ENCODE measurements at regions not wholly inside any gene's neighbourhood (a gene's known extent, or its start where the extent isn't known, plus 50 kb on each side); places are given as distances from the start of the nearest gene placed in this dataset.

GRCh38 chr2:6113786-6114185 is 421.6 kb downstream of the SOX11 start (continued):
- TF ChIP-seq CTCF (IDR thresholded peaks at IDR 0.05 in 2 of 3, conservative IDR thresholded peaks at IDR 0.05 in 1 of 3; ENCODE audit: borderline replicate concordance in 1 of 3, insufficient read depth in 1 of 3, low read depth in 2 of 3, low read length in 2 of 3): no peak
- no peak for TF ChIP-seq TCF7L2 (IDR thresholded peaks at IDR 0.05; ENCODE audit: borderline replicate concordance, extremely low read depth, insufficient read depth, insufficient read length)
- TF ChIP-seq EZH2 (IDR thresholded peaks at IDR 0.05): no peak
- no peak for TF ChIP-seq SP1 (IDR thresholded peaks at IDR 0.05; ENCODE audit: low read depth)

DNA sequence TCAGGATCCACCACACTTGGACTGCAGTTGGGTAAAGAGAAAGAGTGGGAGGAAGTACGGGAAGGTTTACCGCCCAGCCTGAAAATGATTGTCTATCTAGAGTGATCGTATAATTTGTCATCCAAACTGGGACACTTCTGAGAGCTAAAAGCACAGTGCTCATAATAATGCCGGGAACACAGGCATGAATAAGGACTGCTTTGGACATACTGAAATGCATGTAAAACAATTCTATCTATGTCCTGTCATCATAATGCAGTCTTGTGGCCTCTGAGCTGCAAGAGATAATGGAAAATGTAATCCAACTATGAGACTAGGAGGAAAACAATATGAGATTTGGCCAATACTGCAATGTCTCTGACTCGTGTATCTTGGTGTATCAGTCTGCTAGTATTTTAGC is 435.5 kb downstream of the SOX11 start:
- POLR2A ChIA-PET: no interaction called here
- no peaks in the 10 kb centered on the region for H3K79me2 ChIP-seq (ENCODE audit: insufficient read depth, low read length)
- no peaks in the 10 kb centered on the region for H3K27me3 ChIP-seq (ENCODE audit: insufficient read depth, low read length)
- no peak overlapping the region for H3K4me3 ChIP-seq (replicated peaks in 1 of 2; ENCODE audit: low read depth in 1 of 2, low read length in 2 of 2)
- H3K4me2 ChIP-seq (ENCODE audit: low read length): no peak overlapping the region
- TF ChIP-seq ZFX (IDR thresholded peaks at IDR 0.05) (no peak), JUND (IDR thresholded peaks at IDR 0.05) (no peak)
- H2AFZ ChIP-seq (ENCODE audit: low read depth, low read length, poor library complexity, severe bottlenecking): no peak overlapping the region
- H3K36me3 ChIP-seq (ENCODE audit: control insufficient read depth in 1 of 2, insufficient read depth in 2 of 2, low read length in 2 of 2): no peaks in the 10 kb centered on the region
- peaks cover 8 to 15% of the 10 kb centered on the region in 2 experiments; a peak in 2 of 4 replicates for H3K9me3 ChIP-seq (ENCODE audit: control insufficient read depth in 1 of 2, insufficient read depth in 1 of 2, low read depth in 1 of 2, low read length in 2 of 2)
- RAD21 ChIA-PET (ENCODE audit: low non-redundant PET in 1 of 2, low total read pairs in 2 of 2, uncharacterized antibody in 2 of 2, unreplicated experiment in 2 of 2): no interaction called here
- H3K9ac ChIP-seq (ENCODE audit: low read length): no peak overlapping the region
- CTCF ChIA-PET: no interaction called here
- ATAC-seq: no peak
- H3K9me2 ChIP-seq (ENCODE audit: insufficient read depth): no peaks in the 10 kb centered on the region
- no TSS peak for BruUV-seq (replicated peaks)
- H3K27ac ChIP-seq (ENCODE audit: low read depth, low read length): no peak overlapping the region
- no peaks in the 10 kb centered on the region for H3K4me1 ChIP-seq (ENCODE audit: control insufficient read depth in 1 of 2, insufficient read depth in 2 of 2, low read length in 2 of 2)
- no peak for DNase-seq (ENCODE audit: low read depth, low spot score)
- intact Hi-C loops (cut with micrococcal nuclease): no loop called here
- H4K20me1 ChIP-seq (ENCODE audit: insufficient read depth): no peaks in the 10 kb centered on the region

DNA sequence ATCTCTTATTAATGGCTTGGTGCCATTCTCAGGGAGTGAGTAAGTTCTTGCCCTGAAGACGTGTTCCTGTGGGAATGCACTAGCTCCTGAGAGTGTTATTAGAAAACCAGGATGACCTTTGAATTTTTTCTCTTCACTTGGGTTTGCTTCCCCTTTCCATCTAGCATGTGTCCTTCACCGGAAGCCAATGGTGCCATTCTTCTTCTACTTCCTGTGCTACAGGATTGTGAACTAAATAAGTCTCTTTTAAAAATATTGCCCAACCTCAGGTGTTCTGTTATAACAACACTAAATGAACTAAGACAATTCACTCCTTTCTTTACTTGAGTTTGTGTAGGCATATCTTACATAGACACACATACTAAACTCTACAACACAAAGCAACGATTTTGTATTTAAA is 447.0 kb downstream of the SOX11 start:
- no peaks in the 10 kb centered on the region for H3K4me1 ChIP-seq (ENCODE audit: control insufficient read depth in 1 of 2, insufficient read depth in 2 of 2, low read length in 2 of 2)
- ChIA-PET RAD21 (ENCODE audit: low non-redundant PET in 1 of 2, low total read pairs in 2 of 2, uncharacterized antibody in 2 of 2, unreplicated experiment in 2 of 2) (no interaction called here), POLR2A (no interaction called here), CTCF (no interaction called here)
- H3K36me3 ChIP-seq (ENCODE audit: control insufficient read depth in 1 of 2, insufficient read depth in 2 of 2, low read length in 2 of 2): no peaks in the 10 kb centered on the region
- H3K9ac ChIP-seq (ENCODE audit: low read length): no peak overlapping the region
- H3K9me3 ChIP-seq (ENCODE audit: control insufficient read depth in 1 of 2, insufficient read depth in 1 of 2, low read depth in 1 of 2, low read length in 2 of 2): peaks cover 3 to 15% of the 10 kb centered on the region in 2 experiments; a peak in 2 of 4 replicates
- no peaks in the 10 kb centered on the region for H3K9me2 ChIP-seq (ENCODE audit: insufficient read depth)
- DNase-seq (ENCODE audit: low read depth, low spot score) (no peak), ATAC-seq (no peak)
- no TSS peak for BruUV-seq (replicated peaks)
- no peak overlapping the region for H3K4me3 ChIP-seq (replicated peaks in 1 of 2; ENCODE audit: low read depth in 1 of 2, low read length in 2 of 2)
- intact Hi-C loops (cut with micrococcal nuclease): no loop called here
- H3K27ac ChIP-seq (ENCODE audit: low read depth, low read length): no peak overlapping the region
- H4K20me1 ChIP-seq (ENCODE audit: insufficient read depth): no peaks in the 10 kb centered on the region
- no peaks in the 10 kb centered on the region for H3K79me2 ChIP-seq (ENCODE audit: insufficient read depth, low read length)
- no peak overlapping the region for H3K4me2 ChIP-seq (ENCODE audit: low read length)
- no peak overlapping the region for H2AFZ ChIP-seq (ENCODE audit: low read depth, low read length, poor library complexity, severe bottlenecking)
- no peaks in the 10 kb centered on the region for H3K27me3 ChIP-seq (ENCODE audit: insufficient read depth, low read length)
- TF ChIP-seq SP1 (IDR thresholded peaks at IDR 0.05; ENCODE audit: low read depth): no peak
- no peak for TF ChIP-seq CEBPB (IDR thresholded peaks at IDR 0.05; ENCODE audit: low read depth)
- no peak for TF ChIP-seq POLR2A (IDR thresholded peaks at IDR 0.05; ENCODE audit: borderline replicate concordance, extremely low read depth, insufficient read depth, insufficient read length)
- TF ChIP-seq POLR2AphosphoS5 (IDR thresholded peaks at IDR 0.05; ENCODE audit: low read depth, low read length): no peak
- TF ChIP-seq EGR1 (IDR thresholded peaks at IDR 0.05; ENCODE audit: low read depth): no peak
- TF ChIP-seq ELF1 (IDR thresholded peaks at IDR 0.05; ENCODE audit: borderline replicate concordance, low read depth): no peak
- no peak for TF ChIP-seq FOSL1 (IDR thresholded peaks at IDR 0.05; ENCODE audit: low read depth)
- no peak for TF ChIP-seq ATF3 (IDR thresholded peaks at IDR 0.05)
- TF ChIP-seq EZH2phosphoT487 (IDR thresholded peaks at IDR 0.05; ENCODE audit: borderline replicate concordance): no peak
- TF ChIP-seq TCF7L2 (IDR thresholded peaks at IDR 0.05; ENCODE audit: borderline replicate concordance, extremely low read depth, insufficient read depth, insufficient read length): no peak
- TF ChIP-seq CBX3 (IDR thresholded peaks at IDR 0.05; ENCODE audit: low read depth): no peak
- no peak for TF ChIP-seq CTCF (IDR thresholded peaks at IDR 0.05 in 2 of 3, conservative IDR thresholded peaks at IDR 0.05 in 1 of 3; ENCODE audit: borderline replicate concordance in 1 of 3, insufficient read depth in 1 of 3, low read depth in 2 of 3, low read length in 2 of 3)
- no peak for TF ChIP-seq SRF (IDR thresholded peaks at IDR 0.05; ENCODE audit: low read depth)

All from HCT116 (cell line).